ENCODE measurements at regions not wholly inside any gene's neighbourhood (a gene's known extent, or its start where the extent isn't known, plus 50 kb on each side); places are given as distances from the start of the nearest gene placed in this dataset.
A peak's percentile ranks its signal among the peaks of the same experiment; 100 is the strongest.

- no peaks in the 10 kb centered on the region for H3K79me2 ChIP-seq (replicated peaks; ENCODE audit: insufficient read depth)
- DNase-seq (ENCODE audit: low spot score) = no peak
- no peaks in the 10 kb centered on the region for H3F3A ChIP-seq (replicated peaks; ENCODE audit: low read depth)
- H3K27me3 Mint-ChIP-seq (ENCODE audit: insufficient read depth, low read depth, poor library complexity) = peaks cover 3% of the 10 kb centered on the region
- TF ChIP-seq EZH2phosphoT487 (IDR thresholded peaks at IDR 0.05; ENCODE audit: unreplicated experiment) = no peak
- H3K4me3 Mint-ChIP-seq = no peak overlapping the region
- H3K36me3 Mint-ChIP-seq (ENCODE audit: low read depth) = no peaks in the 10 kb centered on the region
- H4K20me1 ChIP-seq (replicated peaks; ENCODE audit: insufficient read depth) = no peaks in the 10 kb centered on the region; the same call in 1 of the 2 replicates
- no peak overlapping the region for H3K4me2 ChIP-seq
- no peak overlapping the region for H3K27ac ChIP-seq (ENCODE audit: low read depth)
- H3K27me3 ChIP-seq (ENCODE audit: insufficient read depth) = no peaks in the 10 kb centered on the region
- no peak overlapping the region for H3K27ac Mint-ChIP-seq
- no peak overlapping the region for H2AFZ ChIP-seq
- H3K4me1 Mint-ChIP-seq = no peaks in the 10 kb centered on the region
- no peaks in the 10 kb centered on the region; the same call in 1 of the 2 replicates for H3K9me2 ChIP-seq (ENCODE audit: insufficient read depth)
- 0 out of 3 replicates have a peak, but pooled peaks cover 3% of the 10 kb centered on the region for H3K9me3 Mint-ChIP-seq
- no peak overlapping the region for H3K4me3 ChIP-seq
- no peak for ATAC-seq
- H3K4me1 ChIP-seq (ENCODE audit: insufficient read depth) = no peaks in the 10 kb centered on the region
- H3K36me3 ChIP-seq (ENCODE audit: insufficient read depth) = no peaks in the 10 kb centered on the region
Observed at GRCh38 chr9:108536836-108537601, 318.8 kb downstream of the ACTL7B start.

GRCh38 chr9:108535526-108535925, 320.3 kb downstream of the ACTL7B start:
- Histone ChIP-seq H3K4me2 (no peak overlapping the region), H3K4me1 (ENCODE audit: insufficient read depth) (no peaks in the 10 kb centered on the region), H3K4me3 (no peak overlapping the region), H3F3A (replicated peaks; ENCODE audit: low read depth) (no peaks in the 10 kb centered on the region), H2AFZ (no peak overlapping the region), H3K36me3 (ENCODE audit: insufficient read depth) (no peaks in the 10 kb centered on the region), H4K20me1 (replicated peaks; ENCODE audit: insufficient read depth) (no peaks in the 10 kb centered on the region; the same call in 1 of the 2 replicates), H3K27ac (ENCODE audit: low read depth) (no peak overlapping the region), H3K27me3 (ENCODE audit: insufficient read depth) (no peaks in the 10 kb centered on the region), H3K79me2 (replicated peaks; ENCODE audit: insufficient read depth) (no peaks in the 10 kb centered on the region), H3K9me2 (ENCODE audit: insufficient read depth) (no peaks in the 10 kb centered on the region; the same call in 1 of the 2 replicates)
- 0 out of 3 replicates have a peak, but pooled peaks cover 3% of the 10 kb centered on the region for H3K9me3 Mint-ChIP-seq
- H3K4me1 Mint-ChIP-seq = no peaks in the 10 kb centered on the region
- DNase-seq (ENCODE audit: low spot score) (peak; percentile 50), ATAC-seq (peak; percentile 73)
- peaks cover 4% of the 10 kb centered on the region for H3K27me3 Mint-ChIP-seq (ENCODE audit: insufficient read depth, low read depth, poor library complexity)
- peak; percentile 60 to 68 for TF ChIP-seq CTCF (conservative IDR thresholded peaks at IDR 0.05; ENCODE audit: low read depth in 2 of 2)
- TF ChIP-seq EZH2phosphoT487 (IDR thresholded peaks at IDR 0.05; ENCODE audit: unreplicated experiment) = no peak
- no peak overlapping the region for H3K4me3 Mint-ChIP-seq
- H3K27ac Mint-ChIP-seq = no peak overlapping the region
- H3K36me3 Mint-ChIP-seq (ENCODE audit: low read depth) = no peaks in the 10 kb centered on the region

GRCh38 chr9:108534741-108535140, 321.0 kb downstream of the ACTL7B start:
- Mint-ChIP-seq H3K4me3 (no peak overlapping the region), H3K27ac (no peak overlapping the region), H3K4me1 (no peaks in the 10 kb centered on the region), H3K27me3 (ENCODE audit: insufficient read depth, low read depth, poor library complexity) (peaks cover 4% of the 10 kb centered on the region), H3K9me3 (0 out of 3 replicates have a peak, but pooled peaks cover 3% of the 10 kb centered on the region), H3K36me3 (ENCODE audit: low read depth) (no peaks in the 10 kb centered on the region)
- no peak overlapping the region for H3K4me2 ChIP-seq
- H3K4me3 ChIP-seq = no peak overlapping the region
- ATAC-seq = no peak
- H3K27me3 ChIP-seq (ENCODE audit: insufficient read depth) = no peaks in the 10 kb centered on the region
- no peaks in the 10 kb centered on the region for H3K4me1 ChIP-seq (ENCODE audit: insufficient read depth)
- no peaks in the 10 kb centered on the region for H3K79me2 ChIP-seq (replicated peaks; ENCODE audit: insufficient read depth)
- DNase-seq (ENCODE audit: low spot score) = no peak
- no peaks in the 10 kb centered on the region; the same call in 1 of the 2 replicates for H4K20me1 ChIP-seq (replicated peaks; ENCODE audit: insufficient read depth)
- no peaks in the 10 kb centered on the region for H3F3A ChIP-seq (replicated peaks; ENCODE audit: low read depth)
- no peaks in the 10 kb centered on the region; the same call in 1 of the 2 replicates for H3K9me2 ChIP-seq (ENCODE audit: insufficient read depth)
- no peak overlapping the region for H3K27ac ChIP-seq (ENCODE audit: low read depth)
- no peak overlapping the region for H2AFZ ChIP-seq
- H3K36me3 ChIP-seq (ENCODE audit: insufficient read depth) = no peaks in the 10 kb centered on the region
- TF ChIP-seq CTCF (conservative IDR thresholded peaks at IDR 0.05; ENCODE audit: low read depth in 2 of 2) = no peak
- no peak for TF ChIP-seq ZNF462 (CRISPR knock-in tag; IDR thresholded peaks at IDR 0.05)
- TF ChIP-seq NANOG (IDR thresholded peaks at IDR 0.05; ENCODE audit: borderline replicate concordance) = no peak

All from GM23338 (cell line).